ENCODE measurements at regions not wholly inside any gene's neighbourhood (a gene's known extent, or its start where the extent isn't known, plus 50 kb on each side); places are given as distances from the start of the nearest gene placed in this dataset.

GRCh38 chr4:13108096-13108495 lies 376.0 kb downstream of the RAB28 start:
- no CpG with 5 or more reads among the region's 1 CpG for WGBS, 2 experiments (ENCODE audit: extremely low coverage in 2 of 2, insufficient read length in 1 of 2)
- no peak overlapping the region for H2AK5ac ChIP-seq (ENCODE audit: low read depth, low read length)
- H3K36me3 ChIP-seq (ENCODE audit: control insufficient read depth, insufficient read depth, low read length): no peaks in the 10 kb centered on the region
- no peak overlapping the region for H2AK9ac ChIP-seq (replicated peaks; ENCODE audit: low read depth, low read length, poor library complexity)
- H4K91ac ChIP-seq (ENCODE audit: insufficient read depth, low read depth, low read length): no peak overlapping the region
- H3K79me1 ChIP-seq (ENCODE audit: low read depth in 1 of 2, low read length in 2 of 2): no peaks in the 10 kb centered on the region
- no peaks in the 10 kb centered on the region for H3K4me1 ChIP-seq (ENCODE audit: control insufficient read depth, insufficient read depth, low read length)
- H3K4me2 ChIP-seq (ENCODE audit: low read depth, low read length): no peak overlapping the region
- H3K23ac ChIP-seq (ENCODE audit: low read depth, low read length): no peak overlapping the region
- H3K9me1 ChIP-seq (ENCODE audit: insufficient read depth, low read length): no peaks in the 10 kb centered on the region
- intact Hi-C loops (cut with micrococcal nuclease) (no loop called here), dilution Hi-C loops (cut with HindIII; ENCODE audit: low sequenced_read_pairs, unreplicated experiment) (no loop called here), in situ Hi-C loops (cut with MboI; ENCODE audit: low sequenced_read_pairs) (no loop called here)
- H2BK5ac ChIP-seq (ENCODE audit: low read depth, low read length, poor library complexity, severe bottlenecking): no peak overlapping the region
- POLR2A ChIA-PET (ENCODE audit: unreplicated experiment): no interaction called here
- DNase-seq: no peak
- no peak overlapping the region for H4K8ac ChIP-seq (ENCODE audit: low read depth in 2 of 2, low read length in 2 of 2)
- no peak overlapping the region for H3K4ac ChIP-seq (ENCODE audit: low read depth, low read length)
- H3K14ac ChIP-seq (replicated peaks; ENCODE audit: low read depth, low read length): no peak overlapping the region
- no peak overlapping the region for H2BK20ac ChIP-seq (ENCODE audit: low read depth, low read length)
- H2BK120ac ChIP-seq (ENCODE audit: low read depth, low read length): no peak overlapping the region
- no peaks in the 10 kb centered on the region for H3K27me3 ChIP-seq (ENCODE audit: control insufficient read depth, insufficient read depth, low read length)
- H4K20me1 ChIP-seq (ENCODE audit: insufficient read depth, low read length): no peaks in the 10 kb centered on the region
- no peak overlapping the region for H3K56ac ChIP-seq (ENCODE audit: extremely low read depth, insufficient read depth, low read length)
- CTCF ChIA-PET: no interaction called here
- H3K9me3 ChIP-seq (ENCODE audit: control insufficient read depth, insufficient read depth, low read length): peaks cover 8% of the 10 kb centered on the region
- H3K9ac ChIP-seq (ENCODE audit: low read depth, low read length): no peak overlapping the region
- no peak overlapping the region for H3K18ac ChIP-seq (ENCODE audit: low read depth, low read length)
- no peak for ATAC-seq (ENCODE audit: low read depth)
- BruUV-seq (replicated peaks): no TSS peak
- no peak for TF ChIP-seq MAZ (IDR thresholded peaks at IDR 0.05; ENCODE audit: borderline replicate concordance, low read depth, low read length)
- TF ChIP-seq CEBPB (IDR thresholded peaks at IDR 0.05; ENCODE audit: low read depth, low read length): no peak
- no peak for TF ChIP-seq NFE2L2 (IDR thresholded peaks at IDR 0.05; ENCODE audit: low read depth, low read length)
- no peak for TF ChIP-seq ELK1 (IDR thresholded peaks at IDR 0.05; ENCODE audit: borderline replicate concordance, low read depth, low read length)
- no peak for TF ChIP-seq CHD1 (IDR thresholded peaks at IDR 0.05; ENCODE audit: low read depth, low read length)
- TF ChIP-seq POLR2A (IDR thresholded peaks at IDR 0.05; ENCODE audit: low read depth, low read length): no peak
- no peak for TF ChIP-seq MXI1 (IDR thresholded peaks at IDR 0.05; ENCODE audit: borderline replicate concordance, low read depth, low read length)
- TF ChIP-seq USF2 (IDR thresholded peaks at IDR 0.05; ENCODE audit: low read depth, low read length): no peak
- TF ChIP-seq RAD21 (IDR thresholded peaks at IDR 0.05; ENCODE audit: low read length): no peak
- no peak for TF ChIP-seq BHLHE40 (IDR thresholded peaks at IDR 0.05; ENCODE audit: low read depth, low read length)
- no peak for TF ChIP-seq MAFK (IDR thresholded peaks at IDR 0.05; ENCODE audit: low read depth, low read length)
- no peak for TF ChIP-seq RFX5 (IDR thresholded peaks at IDR 0.05; ENCODE audit: low read depth, low read length)
- no peak overlapping the region for H3K27ac ChIP-seq (ENCODE audit: insufficient read depth, low read length)
- H3K4me3 ChIP-seq (ENCODE audit: insufficient read depth, low read depth, low read length): no peak overlapping the region
- H4K5ac ChIP-seq (ENCODE audit: low read depth, low read length): no peak overlapping the region
- H2BK15ac ChIP-seq (ENCODE audit: low read depth, low read length): no peak overlapping the region
- H2AFZ ChIP-seq (replicated peaks; ENCODE audit: low read length, poor library complexity): no peak overlapping the region
